Chondrocyte (in vitro differentiated cells): ENCODE measurements at regions not wholly inside any gene's neighbourhood (a gene's known extent, or its start where the extent isn't known, plus 50 kb on each side); places are given as distances from the start of the nearest gene placed in this dataset.

Source experiments
- DNase-seq: peaks from one replicate; pipeline ENCODE4 v3.0.0; 2021; ENCODE audit warnings: mixed read lengths, low spot score
- H3K27ac Mint-ChIP-seq: one replicate; pipeline ENCODE4 v1.8.0; 2021; ENCODE audit warnings: mild to moderate bottlenecking, moderate library complexity, mixed read lengths; ENCODE audit not compliant: unreplicated experiment
- H3K27me3 Mint-ChIP-seq: 2 replicates; pipeline ENCODE4 v1.8.0; 2021; ENCODE audit warnings: low read depth, mixed read lengths
- H3K36me3 Mint-ChIP-seq: 2 replicates; pipeline ENCODE4 v1.8.0; 2021; ENCODE audit warnings: low read depth, mixed read lengths
- H3K4me1 Mint-ChIP-seq: 2 replicates; pipeline ENCODE4 v1.8.0; 2021; ENCODE audit warnings: low read depth, mild to moderate bottlenecking, mixed read lengths
- H3K4me3 Mint-ChIP-seq: one replicate; pipeline ENCODE4 v1.8.0; 2021; ENCODE audit warnings: mild to moderate bottlenecking, moderate library complexity, mixed read lengths; ENCODE audit not compliant: unreplicated experiment
- H3K9me3 Mint-ChIP-seq: 2 replicates; pipeline ENCODE4 v1.8.0; 2021; ENCODE audit warnings: low read depth, mixed read lengths
- TF ChIP-seq, protein P1 (sequence below): fragments of 200-600 bp; sonication (generic); IDR thresholded peaks from 2 replicates; pipeline ENCODE4 v1.5.0; 2021; ENCODE audit warnings: antibody characterized with exemption, mild to moderate bottlenecking, moderate library complexity

DNA sequence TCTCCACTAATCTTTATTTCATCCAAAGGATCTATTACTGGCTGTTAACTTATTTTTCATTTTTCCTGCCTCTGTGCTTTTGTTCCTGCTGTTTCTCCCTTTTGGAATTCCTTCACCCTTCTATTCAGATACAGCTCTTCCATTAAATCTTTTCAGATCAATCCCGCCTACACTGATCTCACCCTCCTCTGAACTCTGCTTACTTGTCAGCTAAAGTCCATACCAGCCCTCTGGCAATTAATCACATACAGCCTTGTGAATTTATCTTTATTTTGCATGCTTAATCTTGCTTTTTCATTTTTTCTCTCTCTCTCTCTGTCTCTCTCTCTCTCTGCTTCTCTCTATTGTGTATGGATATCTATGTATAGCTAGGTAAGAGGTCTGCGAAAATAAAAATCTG lies 100.8 kb upstream of the UMPS start:
- Mint-ChIP-seq H3K36me3 (peaks cover 8% of the 10 kb centered on the region), H3K4me3 (no peak overlapping the region), H3K4me1 (no peaks in the 10 kb centered on the region), H3K27me3 (no peaks in the 10 kb centered on the region), H3K9me3 (no peaks in the 10 kb centered on the region), H3K27ac (no peak overlapping the region)
- DNase-seq: no peak
- TF ChIP-seq, protein P1, sequence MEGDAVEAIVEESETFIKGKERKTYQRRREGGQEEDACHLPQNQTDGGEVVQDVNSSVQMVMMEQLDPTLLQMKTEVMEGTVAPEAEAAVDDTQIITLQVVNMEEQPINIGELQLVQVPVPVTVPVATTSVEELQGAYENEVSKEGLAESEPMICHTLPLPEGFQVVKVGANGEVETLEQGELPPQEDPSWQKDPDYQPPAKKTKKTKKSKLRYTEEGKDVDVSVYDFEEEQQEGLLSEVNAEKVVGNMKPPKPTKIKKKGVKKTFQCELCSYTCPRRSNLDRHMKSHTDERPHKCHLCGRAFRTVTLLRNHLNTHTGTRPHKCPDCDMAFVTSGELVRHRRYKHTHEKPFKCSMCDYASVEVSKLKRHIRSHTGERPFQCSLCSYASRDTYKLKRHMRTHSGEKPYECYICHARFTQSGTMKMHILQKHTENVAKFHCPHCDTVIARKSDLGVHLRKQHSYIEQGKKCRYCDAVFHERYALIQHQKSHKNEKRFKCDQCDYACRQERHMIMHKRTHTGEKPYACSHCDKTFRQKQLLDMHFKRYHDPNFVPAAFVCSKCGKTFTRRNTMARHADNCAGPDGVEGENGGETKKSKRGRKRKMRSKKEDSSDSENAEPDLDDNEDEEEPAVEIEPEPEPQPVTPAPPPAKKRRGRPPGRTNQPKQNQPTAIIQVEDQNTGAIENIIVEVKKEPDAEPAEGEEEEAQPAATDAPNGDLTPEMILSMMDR: no peak

DNA sequence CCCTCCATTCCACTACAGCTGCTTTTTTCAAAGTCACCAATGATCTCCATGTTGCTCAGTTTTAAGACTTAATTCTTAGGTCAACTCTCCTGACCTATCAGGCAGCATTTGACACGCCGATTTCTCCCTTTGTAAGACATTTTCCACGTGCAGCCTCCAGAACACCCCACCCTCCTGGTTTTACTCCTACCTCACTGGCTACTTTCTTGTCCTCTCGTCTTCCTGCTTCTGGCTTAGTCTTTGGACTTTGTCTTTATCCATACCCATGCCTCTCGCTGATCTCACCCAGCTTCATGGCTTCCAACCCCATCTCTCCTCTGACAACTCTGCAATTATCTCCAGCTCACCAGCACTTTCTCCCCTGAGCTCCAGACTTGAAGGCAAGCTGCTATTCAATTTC lies 99.3 kb upstream of the UMPS start:
- DNase-seq: no peak
- Mint-ChIP-seq H3K4me3 (no peak overlapping the region), H3K27ac (no peak overlapping the region), H3K9me3 (no peaks in the 10 kb centered on the region), H3K36me3 (peaks cover 10% of the 10 kb centered on the region), H3K27me3 (no peaks in the 10 kb centered on the region), H3K4me1 (no peaks in the 10 kb centered on the region)
- TF ChIP-seq, protein P1: no peak

DNA sequence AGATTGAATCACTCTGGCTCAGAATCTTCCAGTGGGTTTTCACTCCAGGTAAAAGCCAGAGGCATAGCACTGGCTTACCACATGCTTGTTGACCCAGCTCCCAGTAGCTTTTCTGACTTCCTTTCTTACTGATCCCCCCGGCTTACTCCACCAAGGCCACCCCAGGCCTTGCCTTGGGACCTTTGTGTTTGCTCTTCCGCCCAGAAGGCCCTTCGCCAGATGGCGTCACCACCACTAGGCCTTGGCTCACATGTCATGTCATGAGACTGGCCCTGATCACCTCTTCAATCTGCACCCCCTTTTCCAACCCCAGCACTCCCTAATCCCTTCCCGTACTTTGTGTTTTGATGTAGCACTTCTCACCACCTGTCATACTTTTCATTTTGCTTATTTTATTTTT lies 98.5 kb upstream of the UMPS start:
- Mint-ChIP-seq H3K36me3 (peaks cover 10% of the 10 kb centered on the region), H3K27ac (no peak overlapping the region), H3K4me3 (no peak overlapping the region), H3K27me3 (no peaks in the 10 kb centered on the region), H3K9me3 (no peaks in the 10 kb centered on the region), H3K4me1 (no peaks in the 10 kb centered on the region)
- TF ChIP-seq, protein P1: no peak
- no peak for DNase-seq

DNA sequence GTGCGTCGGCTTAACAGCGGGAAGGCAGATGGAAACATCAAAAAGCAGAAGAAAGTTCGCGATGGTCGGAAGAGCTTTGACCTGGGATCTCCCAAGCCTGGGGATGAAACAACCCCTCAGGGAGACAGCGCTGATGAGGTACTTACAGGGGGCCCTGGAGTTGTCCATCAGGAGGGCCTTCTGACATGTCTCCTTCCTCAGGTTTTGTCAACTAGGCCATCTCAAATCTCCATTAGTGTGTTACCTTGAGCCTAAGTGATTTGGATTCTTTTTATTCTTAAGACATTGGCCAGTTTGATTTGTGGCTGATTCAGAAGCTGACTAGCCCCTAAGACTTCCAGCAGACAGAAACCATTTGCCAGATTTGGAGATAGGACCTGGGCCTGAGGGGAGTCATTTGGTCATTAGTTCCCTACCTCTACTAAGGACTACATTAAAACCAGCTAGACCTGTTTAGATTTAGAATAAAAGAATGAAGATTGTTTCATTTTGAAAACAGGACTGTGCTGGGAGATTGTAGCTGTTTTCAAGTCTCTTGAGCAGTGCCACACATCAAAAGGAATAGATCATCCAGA lies 97.6 kb upstream of the UMPS start:
- Mint-ChIP-seq H3K36me3 (peaks cover 10% of the 10 kb centered on the region), H3K4me3 (no peak overlapping the region), H3K27ac (no peak overlapping the region), H3K9me3 (no peaks in the 10 kb centered on the region), H3K4me1 (no peaks in the 10 kb centered on the region), H3K27me3 (no peaks in the 10 kb centered on the region)
- no peak for DNase-seq
- TF ChIP-seq, protein P1: no peak

DNA sequence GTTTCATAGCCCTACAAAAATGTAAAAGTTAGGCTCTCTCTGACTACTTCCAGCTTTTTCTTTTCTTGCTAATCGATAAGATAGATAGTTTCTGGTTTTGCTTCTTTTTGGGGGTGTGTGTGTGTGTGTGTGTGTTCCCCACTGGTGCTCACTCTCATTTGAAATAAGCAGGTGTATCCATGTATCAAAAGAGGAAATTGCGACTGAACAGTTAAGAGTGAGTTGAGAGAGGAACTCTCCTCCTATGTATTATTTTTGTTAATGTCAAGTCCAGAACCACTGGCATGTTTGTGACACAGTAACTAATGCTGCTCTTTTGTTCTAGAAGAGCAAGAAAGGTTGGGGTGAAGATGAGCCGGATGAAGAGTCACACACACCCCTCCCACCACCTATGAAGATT lies 96.7 kb upstream of the UMPS start:
- no peaks in the 10 kb centered on the region for H3K4me1 Mint-ChIP-seq
- TF ChIP-seq, protein P1: no peak
- H3K4me3 Mint-ChIP-seq: no peak overlapping the region
- DNase-seq: no peak
- H3K27ac Mint-ChIP-seq: no peak overlapping the region
- H3K9me3 Mint-ChIP-seq: no peaks in the 10 kb centered on the region
- no peaks in the 10 kb centered on the region for H3K27me3 Mint-ChIP-seq
- peaks cover 12% of the 10 kb centered on the region for H3K36me3 Mint-ChIP-seq
